ENCODE measurements at regions not wholly inside any gene's neighbourhood (a gene's known extent, or its start where the extent isn't known, plus 50 kb on each side); places are given as distances from the start of the nearest gene placed in this dataset.

GRCh38 chr15:70320482-70320881 is 222.8 kb upstream of the TLE3 start:
- H3K9me2 ChIP-seq (ENCODE audit: insufficient read depth, low read length): no peaks in the 10 kb centered on the region
- peak overlapping the region; percentile 81 for H3K27ac ChIP-seq (ENCODE audit: low read depth, low read length, poor library complexity, severe bottlenecking)
- H3K4me3 ChIP-seq (ENCODE audit: low read depth, low read length, poor library complexity, severe bottlenecking): peak overlapping the region; percentile 33
- peaks cover 53% of the 10 kb centered on the region for H3K4me1 ChIP-seq (ENCODE audit: insufficient read depth, low read length, poor library complexity, severe bottlenecking)
- TF ChIP-seq EZH2phosphoT487 (IDR thresholded peaks at IDR 0.05; ENCODE audit: borderline replicate concordance, low read depth, low read length) (no peak), CTCF (conservative IDR thresholded peaks at IDR 0.05; ENCODE audit: low read length) (no peak)
- DNase-seq (ENCODE audit: low spot score): peak; percentile 53
- BruUV-seq (replicated peaks): no TSS peak
- CTCF ChIA-PET (ENCODE audit: unreplicated experiment): no interaction called here
- no peaks in the 10 kb centered on the region for H3K79me2 ChIP-seq (ENCODE audit: insufficient read depth, low read depth, low read length)
- H3K36me3 ChIP-seq (ENCODE audit: insufficient read depth, low read length): no peaks in the 10 kb centered on the region
- POLR2A ChIA-PET: no interaction called here
- intact Hi-C loops (cut with micrococcal nuclease; ENCODE audit: unreplicated experiment): no loop called here
- peak overlapping the region; percentile 74 for H3K4me2 ChIP-seq (ENCODE audit: low read length)
- H4K20me1 ChIP-seq (ENCODE audit: insufficient read depth, low read length): no peaks in the 10 kb centered on the region
- no peaks in the 10 kb centered on the region for H3K9me3 ChIP-seq (ENCODE audit: low read length)
- no peak overlapping the region for H2AFZ ChIP-seq (ENCODE audit: low read length)

- Histone ChIP-seq H4K20me1 (ENCODE audit: insufficient read depth, low read length) (no peaks in the 10 kb centered on the region), H3K4me2 (ENCODE audit: low read length) (peak overlapping the region; percentile 74), H3K9me2 (ENCODE audit: insufficient read depth, low read length) (no peaks in the 10 kb centered on the region), H3K36me3 (ENCODE audit: insufficient read depth, low read length) (no peaks in the 10 kb centered on the region), H3K79me2 (ENCODE audit: insufficient read depth, low read depth, low read length) (no peaks in the 10 kb centered on the region), H2AFZ (ENCODE audit: low read length) (no peak overlapping the region), H3K4me1 (ENCODE audit: insufficient read depth, low read length, poor library complexity, severe bottlenecking) (peaks cover 53% of the 10 kb centered on the region), H3K4me3 (ENCODE audit: low read depth, low read length, poor library complexity, severe bottlenecking) (peak overlapping the region; percentile 33), H3K27ac (ENCODE audit: low read depth, low read length, poor library complexity, severe bottlenecking) (peak overlapping the region; percentile 81), H3K9me3 (ENCODE audit: low read length) (no peaks in the 10 kb centered on the region)
- no peak for DNase-seq (ENCODE audit: low spot score)
- CTCF ChIA-PET (ENCODE audit: unreplicated experiment): no interaction called here
- POLR2A ChIA-PET: no interaction called here
- no TSS peak for BruUV-seq (replicated peaks)
- intact Hi-C loops (cut with micrococcal nuclease; ENCODE audit: unreplicated experiment): no loop called here
- TF ChIP-seq EZH2phosphoT487 (IDR thresholded peaks at IDR 0.05; ENCODE audit: borderline replicate concordance, low read depth, low read length): no peak
- TF ChIP-seq CTCF (conservative IDR thresholded peaks at IDR 0.05; ENCODE audit: low read length): no peak
These were observed 222.4 kb upstream of the TLE3 start for GRCh38 chr15:70320077-70320476.

- BruUV-seq (replicated peaks): no TSS peak
- peak overlapping the region; percentile 74 for H3K4me2 ChIP-seq (ENCODE audit: low read length)
- peaks cover 53% of the 10 kb centered on the region for H3K4me1 ChIP-seq (ENCODE audit: insufficient read depth, low read length, poor library complexity, severe bottlenecking)
- H3K9me2 ChIP-seq (ENCODE audit: insufficient read depth, low read length): no peaks in the 10 kb centered on the region
- intact Hi-C loops (cut with micrococcal nuclease; ENCODE audit: unreplicated experiment): loop anchor here (1.0 to 5.0 kb wide), 2 partner anchors 62 to 220 kb away; no protein-coding TSS in a partner anchor
- H4K20me1 ChIP-seq (ENCODE audit: insufficient read depth, low read length): no peaks in the 10 kb centered on the region
- no peak for TF ChIP-seq EZH2phosphoT487 (IDR thresholded peaks at IDR 0.05; ENCODE audit: borderline replicate concordance, low read depth, low read length)
- TF ChIP-seq CTCF (conservative IDR thresholded peaks at IDR 0.05; ENCODE audit: low read length): 0 out of 2 replicates have a peak, but pooled peaks have one; percentile 6
- ChIA-PET CTCF (ENCODE audit: unreplicated experiment) (no interaction called here), POLR2A (interaction anchor here (0.8 kb wide), 1 partner anchor 9 kb away, joined by 6 read pairs; no protein-coding TSS in a partner anchor)
- H3K79me2 ChIP-seq (ENCODE audit: insufficient read depth, low read depth, low read length): no peaks in the 10 kb centered on the region
- H3K36me3 ChIP-seq (ENCODE audit: insufficient read depth, low read length): no peaks in the 10 kb centered on the region
- peak overlapping the region; percentile 33 for H3K4me3 ChIP-seq (ENCODE audit: low read depth, low read length, poor library complexity, severe bottlenecking)
- H3K9me3 ChIP-seq (ENCODE audit: low read length): no peaks in the 10 kb centered on the region
- peak overlapping the region; percentile 81 for H3K27ac ChIP-seq (ENCODE audit: low read depth, low read length, poor library complexity, severe bottlenecking)
- peak overlapping the region; percentile 18; the same call in 1 of the 2 replicates for H2AFZ ChIP-seq (ENCODE audit: low read length)
- peak; percentile 91 for DNase-seq (ENCODE audit: low spot score)
These were observed 221.7 kb upstream of the TLE3 start for GRCh38 chr15:70319466-70319865.

Data from OCI-LY7 (cell line).